Spinal cord (tissue), 9 donors: ENCODE measurements at regions not wholly inside any gene's neighbourhood (a gene's known extent, or its start where the extent isn't known, plus 50 kb on each side); places are given as distances from the start of the nearest gene placed in this dataset.

Experiments used
- DNase-seq, 6 donors: peaks; one replicate each; pipeline versions ENCODE4 v3.0.0 to v3.0.0-alpha.2; 2013 to 2015; ENCODE audit warnings: low spot score in 6 of 6, low read depth in 4 of 6
- H3K27ac ChIP-seq: one replicate; pipeline ENCODE4 v1.5.1; 2013; ENCODE audit warnings: low read depth, low read length, control low read depth
- H3K27me3 ChIP-seq: one replicate; pipeline ENCODE4 v1.6.1; 2013; ENCODE audit warnings: low read length; ENCODE audit not compliant: control insufficient read depth, insufficient read depth
- H3K36me3 ChIP-seq: one replicate; pipeline ENCODE4 v1.6.1; 2013; ENCODE audit warnings: low read length; ENCODE audit not compliant: control insufficient read depth, insufficient read depth
- H3K4me1 ChIP-seq: one replicate; pipeline ENCODE4 v1.6.1; 2013; ENCODE audit warnings: low read length; ENCODE audit not compliant: control insufficient read depth, insufficient read depth
- H3K4me3 ChIP-seq: one replicate; pipeline ENCODE4 v1.5.1; 2013; ENCODE audit warnings: low read depth, low read length, control low read depth
- H3K9me3 ChIP-seq: one replicate; pipeline ENCODE4 v1.6.1; 2013; ENCODE audit warnings: low read length; ENCODE audit not compliant: control insufficient read depth, insufficient read depth
- WGBS: methylation state at CpG from one replicate; pipeline ENCODE4 v1.1.5; 2013; ENCODE audit warnings: missing lambda C conversion rate; ENCODE audit not compliant: insufficient coverage; 5-methylcytosine and 5-hydroxymethylcytosine counted together
- donor health status: healthy.

- 47% methylated on average over 3 of the region's 3 CpGs for WGBS
- no peak overlapping the region for H3K27ac ChIP-seq
- H3K36me3 ChIP-seq, result no peaks in the 10 kb centered on the region
- peaks cover 2% of the 10 kb centered on the region for H3K4me1 ChIP-seq
- no peaks in the 10 kb centered on the region for H3K9me3 ChIP-seq
- DNase-seq, result no peak
- H3K4me3 ChIP-seq, result no peak overlapping the region
- peaks cover 75% of the 10 kb centered on the region for H3K27me3 ChIP-seq
These were observed 76.0 kb upstream of the OLIG2 start for GRCh38 chr21:32949701-32950100.

GRCh38 chr21:32951041-32951440 lies 74.7 kb upstream of the OLIG2 start:
- DNase-seq, result no peak
- Histone ChIP-seq H3K4me3 (no peak overlapping the region), H3K4me1 (peaks cover 14% of the 10 kb centered on the region), H3K36me3 (no peaks in the 10 kb centered on the region), H3K9me3 (no peaks in the 10 kb centered on the region), H3K27ac (no peak overlapping the region), H3K27me3 (peaks cover 79% of the 10 kb centered on the region)
- WGBS, result 38% methylated on average over 5 of the region's 6 CpGs

GRCh38 chr21:32954353-32954752 lies 71.4 kb upstream of the OLIG2 start:
- 32% methylated on average over 3 of the region's 7 CpGs for WGBS
- Histone ChIP-seq H3K9me3 (no peaks in the 10 kb centered on the region), H3K36me3 (no peaks in the 10 kb centered on the region), H3K4me1 (peaks cover 21% of the 10 kb centered on the region), H3K27ac (no peak overlapping the region), H3K4me3 (no peak overlapping the region), H3K27me3 (peaks cover 92% of the 10 kb centered on the region)
- DNase-seq, result no peak

- peak overlapping the region; percentile 42 for H3K27ac ChIP-seq
- H3K27me3 ChIP-seq, result peaks cover 93% of the 10 kb centered on the region
- H3K9me3 ChIP-seq, result no peaks in the 10 kb centered on the region
- H3K4me1 ChIP-seq, result peaks cover 19% of the 10 kb centered on the region
- 12% methylated on average over 17 of the region's 20 CpGs for WGBS
- no peak overlapping the region for H3K4me3 ChIP-seq
- DNase-seq, result peak in 2 of 6 donors; percentile 74 to 92
- no peaks in the 10 kb centered on the region for H3K36me3 ChIP-seq
These were observed 70.2 kb upstream of the OLIG2 start for GRCh38 chr21:32955311-32956060.

- Histone ChIP-seq H3K36me3 (no peaks in the 10 kb centered on the region), H3K4me1 (peaks cover 19% of the 10 kb centered on the region), H3K27ac (peak overlapping the region; percentile 42), H3K27me3 (peaks cover 90% of the 10 kb centered on the region), H3K4me3 (no peak overlapping the region), H3K9me3 (no peaks in the 10 kb centered on the region)
- WGBS, result 44% methylated on average over 6 of the region's 10 CpGs
- peak in 1 of 6 donors; percentile 51 for DNase-seq
These were observed 69.6 kb upstream of the OLIG2 start for GRCh38 chr21:32956061-32956656.

- H3K36me3 ChIP-seq, result no peaks in the 10 kb centered on the region
- peaks cover 82% of the 10 kb centered on the region for H3K27me3 ChIP-seq
- no peaks in the 10 kb centered on the region for H3K9me3 ChIP-seq
- peak in 2 of 6 donors; percentile 60 to 79 for DNase-seq
- H3K4me1 ChIP-seq, result peaks cover 19% of the 10 kb centered on the region
- H3K27ac ChIP-seq, result no peak overlapping the region
- no peak overlapping the region for H3K4me3 ChIP-seq
- WGBS, result 76% methylated on average over 3 of the region's 8 CpGs
These were observed 68.2 kb upstream of the OLIG2 start for GRCh38 chr21:32957545-32957944.

- Histone ChIP-seq H3K27ac (no peak overlapping the region), H3K36me3 (no peaks in the 10 kb centered on the region), H3K4me1 (peaks cover 19% of the 10 kb centered on the region), H3K4me3 (no peak overlapping the region), H3K27me3 (peaks cover 77% of the 10 kb centered on the region), H3K9me3 (no peaks in the 10 kb centered on the region)
- WGBS, result 100% methylated on average over 1 of the region's 6 CpGs
- DNase-seq, result no peak
These were observed 67.3 kb upstream of the OLIG2 start for GRCh38 chr21:32958288-32959002.

- no peaks in the 10 kb centered on the region for H3K36me3 ChIP-seq
- DNase-seq, result no peak
- H3K4me3 ChIP-seq, result no peak overlapping the region
- H3K4me1 ChIP-seq, result peaks cover 6% of the 10 kb centered on the region
- 60% methylated on average over 1 of the region's 4 CpGs for WGBS
- peaks cover 49% of the 10 kb centered on the region for H3K27me3 ChIP-seq
- H3K9me3 ChIP-seq, result no peaks in the 10 kb centered on the region
- no peak overlapping the region for H3K27ac ChIP-seq
These were observed 63.5 kb upstream of the OLIG2 start for GRCh38 chr21:32962268-32962667.

GRCh38 chr21:32965129-32965680 lies 60.5 kb upstream of the OLIG2 start:
- H3K27ac ChIP-seq, result peak overlapping the region; percentile 16
- WGBS, result 28% methylated on average over 2 of the region's 4 CpGs
- H3K4me3 ChIP-seq, result no peak overlapping the region
- H3K4me1 ChIP-seq, result peaks cover 6% of the 10 kb centered on the region
- peaks cover 29% of the 10 kb centered on the region for H3K27me3 ChIP-seq
- no peaks in the 10 kb centered on the region for H3K36me3 ChIP-seq
- H3K9me3 ChIP-seq, result peaks cover 2% of the 10 kb centered on the region
- DNase-seq, result peak in 2 of 6 donors; percentile 59 to 71
